Fibroblast of pulmonary artery (primary cell): ENCODE measurements at regions not wholly inside any gene's neighbourhood (a gene's known extent, or its start where the extent isn't known, plus 50 kb on each side); places are given as distances from the start of the nearest gene placed in this dataset.
A peak's percentile ranks its signal among the peaks of the same experiment; 100 is the strongest.

Source experiments
- DNase-seq: peaks from one replicate; pipeline ENCODE4 v3.0.0-alpha.2; 2010; ENCODE audit warnings: low read depth
- H3K4me3 ChIP-seq: replicated peaks from 2 replicates; pipeline ENCODE4 v1.5.1; 2011; ENCODE audit warnings: low read depth, mild to moderate bottlenecking, control low read depth, low read length, moderate library complexity
- CTCF ChIP-seq: IDR thresholded peaks from 2 replicates; pipeline ENCODE4 v1.5.1; 2011; ENCODE audit warnings: mild to moderate bottlenecking, control low read depth, low read length, inconsistent platforms; ENCODE audit errors: missing control alignments

- no peak overlapping the region for H3K4me3 ChIP-seq
- no peak for TF ChIP-seq CTCF
- DNase-seq: no peak
Measured at GRCh38 chr6:95846652-95847051, 169.1 kb upstream of the FUT9 start.

GRCh38 chr6:95847061-95847460 is 168.7 kb upstream of the FUT9 start:
- no peak for DNase-seq
- no peak overlapping the region for H3K4me3 ChIP-seq
- no peak for TF ChIP-seq CTCF

GRCh38 chr6:95848717-95849116 is 167.1 kb upstream of the FUT9 start:
- no peak overlapping the region for H3K4me3 ChIP-seq
- no peak for DNase-seq
- no peak for TF ChIP-seq CTCF

- DNase-seq: no peak
- no peak for TF ChIP-seq CTCF
- no peak overlapping the region for H3K4me3 ChIP-seq
Measured at GRCh38 chr6:95856876-95857364, 158.9 kb upstream of the FUT9 start.

GRCh38 chr6:95865857-95866256 is 149.9 kb upstream of the FUT9 start:
- TF ChIP-seq CTCF: no peak
- H3K4me3 ChIP-seq: no peak overlapping the region
- no peak for DNase-seq

- peak; percentile 1 for DNase-seq
- TF ChIP-seq CTCF: no peak
- H3K4me3 ChIP-seq: no peak overlapping the region
Measured at GRCh38 chr6:95866732-95867131, 149.0 kb upstream of the FUT9 start.

- no peak for DNase-seq
- TF ChIP-seq CTCF: no peak
Measured at GRCh38 chr6:95867205-95867604, 148.6 kb upstream of the FUT9 start.

More at GRCh38 chr6:95867205-95867604, 148.6 kb upstream of the FUT9 start:
- no peak overlapping the region for H3K4me3 ChIP-seq
